ENCODE measurements at regions not wholly inside any gene's neighbourhood (a gene's known extent, or its start where the extent isn't known, plus 50 kb on each side); places are given as distances from the start of the nearest gene placed in this dataset.
A peak's percentile ranks its signal among the peaks of the same experiment; 100 is the strongest.

DNA sequence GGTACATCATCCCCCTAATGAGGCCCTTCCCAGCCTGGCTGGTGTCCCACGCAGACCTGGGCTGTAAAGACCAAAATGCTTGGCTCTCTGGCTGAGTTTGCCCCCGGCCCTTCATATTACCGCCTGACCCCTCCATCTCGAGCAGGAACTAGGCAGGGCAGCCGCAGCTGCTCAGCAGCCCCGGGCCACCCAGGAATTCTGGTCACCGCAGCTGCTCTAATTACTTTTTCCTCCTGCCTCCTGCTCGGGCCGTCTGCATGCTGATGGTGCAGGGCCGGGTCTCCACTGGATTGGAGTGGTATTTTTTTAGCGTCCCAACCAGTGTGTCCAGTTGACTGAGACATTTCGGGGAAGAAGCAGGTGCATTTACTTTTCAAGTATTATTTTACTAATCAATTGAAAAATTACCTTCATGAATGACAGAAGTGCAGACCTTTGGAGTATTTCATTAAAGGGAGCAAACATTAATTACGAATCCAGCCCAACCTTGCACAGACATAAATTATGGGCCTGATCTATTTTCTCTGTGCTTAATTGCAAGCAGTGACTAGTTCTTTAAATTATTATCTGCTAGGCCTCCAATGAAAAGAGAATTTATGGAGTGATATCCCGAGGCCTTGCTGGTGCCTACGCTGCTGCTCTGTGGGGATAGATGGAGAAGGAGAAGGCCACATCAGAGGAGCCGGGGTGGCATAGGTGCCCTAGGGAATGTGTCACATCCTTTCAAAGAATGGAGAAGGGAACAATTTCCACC is 176.2 kb downstream of the CYLD start:
- TF ChIP-seq POLR2AphosphoS5 (IDR thresholded peaks at IDR 0.05) (no peak), POLR2A (IDR thresholded peaks at IDR 0.05) (no peak), EP300 (IDR thresholded peaks at IDR 0.05) (no peak)
- TF ChIP-seq, protein P1, sequence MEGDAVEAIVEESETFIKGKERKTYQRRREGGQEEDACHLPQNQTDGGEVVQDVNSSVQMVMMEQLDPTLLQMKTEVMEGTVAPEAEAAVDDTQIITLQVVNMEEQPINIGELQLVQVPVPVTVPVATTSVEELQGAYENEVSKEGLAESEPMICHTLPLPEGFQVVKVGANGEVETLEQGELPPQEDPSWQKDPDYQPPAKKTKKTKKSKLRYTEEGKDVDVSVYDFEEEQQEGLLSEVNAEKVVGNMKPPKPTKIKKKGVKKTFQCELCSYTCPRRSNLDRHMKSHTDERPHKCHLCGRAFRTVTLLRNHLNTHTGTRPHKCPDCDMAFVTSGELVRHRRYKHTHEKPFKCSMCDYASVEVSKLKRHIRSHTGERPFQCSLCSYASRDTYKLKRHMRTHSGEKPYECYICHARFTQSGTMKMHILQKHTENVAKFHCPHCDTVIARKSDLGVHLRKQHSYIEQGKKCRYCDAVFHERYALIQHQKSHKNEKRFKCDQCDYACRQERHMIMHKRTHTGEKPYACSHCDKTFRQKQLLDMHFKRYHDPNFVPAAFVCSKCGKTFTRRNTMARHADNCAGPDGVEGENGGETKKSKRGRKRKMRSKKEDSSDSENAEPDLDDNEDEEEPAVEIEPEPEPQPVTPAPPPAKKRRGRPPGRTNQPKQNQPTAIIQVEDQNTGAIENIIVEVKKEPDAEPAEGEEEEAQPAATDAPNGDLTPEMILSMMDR (IDR thresholded peaks at IDR 0.05) = no peak

DNA sequence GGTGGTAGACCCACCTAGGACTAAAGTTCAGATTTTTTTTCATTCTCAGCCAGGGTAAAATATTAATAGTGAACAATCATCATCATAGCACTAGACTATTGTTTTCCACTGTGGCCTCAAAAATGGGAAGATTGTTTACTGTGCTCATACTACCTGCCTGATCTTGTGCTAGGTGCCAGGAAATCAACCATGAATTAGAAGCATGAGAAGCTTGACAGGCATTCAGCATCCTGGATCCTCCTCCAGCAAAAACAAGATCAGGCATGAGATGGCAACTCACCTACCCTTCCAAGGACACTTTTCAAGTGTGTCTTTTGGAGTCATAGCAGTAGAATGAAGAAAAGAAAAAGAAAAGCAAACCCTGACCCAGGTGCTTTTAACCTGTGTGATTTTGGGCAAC is 174.2 kb downstream of the CYLD start:
- DNase-seq = no peak
- H3K27me3 ChIP-seq = no peaks in the 10 kb centered on the region
- H3K9me3 ChIP-seq = no peaks in the 10 kb centered on the region
- TF ChIP-seq POLR2A (IDR thresholded peaks at IDR 0.05) (no peak), POLR2AphosphoS5 (IDR thresholded peaks at IDR 0.05) (no peak), EP300 (IDR thresholded peaks at IDR 0.05) (no peak)
- TF ChIP-seq, protein P1 (IDR thresholded peaks at IDR 0.05) = no peak
- H3K4me1 ChIP-seq = no peaks in the 10 kb centered on the region
- no peak for ATAC-seq (ENCODE audit: low FRiP score in 2 of 2)
- H3K4me3 ChIP-seq = no peak overlapping the region
- H3K27ac ChIP-seq = no peak overlapping the region
- no peaks in the 10 kb centered on the region for H3K36me3 ChIP-seq

More for the DNA sequence above, 176.2 kb downstream of the CYLD start:
- peak in 1 of 2 donors; percentile 33 for DNase-seq
- H3K9me3 ChIP-seq = no peaks in the 10 kb centered on the region
- no peak overlapping the region for H3K4me3 ChIP-seq
- no peak overlapping the region for H3K27ac ChIP-seq
- 76 to 87% methylated on average over 13 to 16 of the region's 16 CpGs for WGBS, 2 donors
- no peaks in the 10 kb centered on the region for H3K4me1 ChIP-seq
- no peaks in the 10 kb centered on the region for H3K36me3 ChIP-seq
- ATAC-seq (ENCODE audit: low FRiP score in 2 of 2) = no peak
- no peaks in the 10 kb centered on the region for H3K27me3 ChIP-seq

DNA sequence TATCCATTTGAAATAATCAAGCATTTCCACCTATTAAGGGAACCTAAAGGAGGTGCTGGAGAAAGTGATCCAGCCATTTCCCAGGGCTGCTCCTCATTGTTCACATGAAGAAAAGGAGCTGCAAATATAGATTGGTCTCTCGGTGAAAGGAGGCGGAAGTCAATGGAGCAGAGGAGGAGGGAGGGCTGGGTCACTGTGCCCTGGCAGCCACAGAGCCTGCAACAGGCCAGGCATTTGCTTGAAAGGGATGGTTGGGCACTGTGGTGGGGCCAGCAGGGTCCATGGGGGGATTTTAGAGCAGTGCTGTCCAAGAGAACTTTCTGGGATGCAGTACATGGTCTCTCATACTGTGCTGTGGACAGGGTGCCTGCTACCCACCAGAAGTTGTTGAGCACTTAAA is 173.2 kb downstream of the CYLD start:
- H3K36me3 ChIP-seq = no peaks in the 10 kb centered on the region
- H3K4me3 ChIP-seq = no peak overlapping the region
- H3K27me3 ChIP-seq = no peaks in the 10 kb centered on the region
- H3K9me3 ChIP-seq = no peaks in the 10 kb centered on the region
- DNase-seq (peak in 1 of 2 donors; percentile 6), ATAC-seq (ENCODE audit: low FRiP score in 2 of 2) (no peak)
- H3K27ac ChIP-seq = no peak overlapping the region
- no peaks in the 10 kb centered on the region for H3K4me1 ChIP-seq
- 82 to 88% methylated on average over 2 of the region's 2 CpGs for WGBS, 2 donors
- no peak for TF ChIP-seq POLR2AphosphoS5 (IDR thresholded peaks at IDR 0.05)
- no peak for TF ChIP-seq POLR2A (IDR thresholded peaks at IDR 0.05)
- TF ChIP-seq, protein P1 (IDR thresholded peaks at IDR 0.05) = no peak
- no peak for TF ChIP-seq EP300 (IDR thresholded peaks at IDR 0.05)

DNA sequence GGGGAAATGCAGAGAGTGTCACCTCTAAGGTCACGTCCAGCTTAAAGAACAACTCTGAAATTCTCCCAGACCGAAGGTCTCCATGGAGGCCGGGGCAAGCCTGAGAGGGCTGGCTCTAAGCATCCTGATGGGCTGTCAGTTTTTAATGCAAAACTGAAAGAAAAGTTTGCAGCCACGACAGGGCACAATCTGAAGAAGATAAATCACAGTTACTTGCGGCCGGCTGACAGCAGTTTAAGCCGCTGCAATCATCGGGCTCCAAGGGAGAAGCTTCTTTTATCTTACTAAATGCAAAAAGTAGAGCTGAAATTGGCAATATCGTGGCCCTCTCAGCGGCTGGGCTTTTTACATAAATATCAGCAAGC is 168.8 kb downstream of the CYLD start:
- ATAC-seq (ENCODE audit: low FRiP score in 2 of 2) (no peak), DNase-seq (no peak)
- TF ChIP-seq POLR2A (IDR thresholded peaks at IDR 0.05) (no peak), EP300 (IDR thresholded peaks at IDR 0.05) (no peak)
- Histone ChIP-seq H3K27me3 (no peaks in the 10 kb centered on the region), H3K27ac (no peak overlapping the region), H3K4me3 (no peak overlapping the region), H3K36me3 (no peaks in the 10 kb centered on the region), H3K4me1 (no peaks in the 10 kb centered on the region), H3K9me3 (no peaks in the 10 kb centered on the region)
- WGBS, 2 donors = 46 to 54% methylated on average over 10 of the region's 10 CpGs

DNA sequence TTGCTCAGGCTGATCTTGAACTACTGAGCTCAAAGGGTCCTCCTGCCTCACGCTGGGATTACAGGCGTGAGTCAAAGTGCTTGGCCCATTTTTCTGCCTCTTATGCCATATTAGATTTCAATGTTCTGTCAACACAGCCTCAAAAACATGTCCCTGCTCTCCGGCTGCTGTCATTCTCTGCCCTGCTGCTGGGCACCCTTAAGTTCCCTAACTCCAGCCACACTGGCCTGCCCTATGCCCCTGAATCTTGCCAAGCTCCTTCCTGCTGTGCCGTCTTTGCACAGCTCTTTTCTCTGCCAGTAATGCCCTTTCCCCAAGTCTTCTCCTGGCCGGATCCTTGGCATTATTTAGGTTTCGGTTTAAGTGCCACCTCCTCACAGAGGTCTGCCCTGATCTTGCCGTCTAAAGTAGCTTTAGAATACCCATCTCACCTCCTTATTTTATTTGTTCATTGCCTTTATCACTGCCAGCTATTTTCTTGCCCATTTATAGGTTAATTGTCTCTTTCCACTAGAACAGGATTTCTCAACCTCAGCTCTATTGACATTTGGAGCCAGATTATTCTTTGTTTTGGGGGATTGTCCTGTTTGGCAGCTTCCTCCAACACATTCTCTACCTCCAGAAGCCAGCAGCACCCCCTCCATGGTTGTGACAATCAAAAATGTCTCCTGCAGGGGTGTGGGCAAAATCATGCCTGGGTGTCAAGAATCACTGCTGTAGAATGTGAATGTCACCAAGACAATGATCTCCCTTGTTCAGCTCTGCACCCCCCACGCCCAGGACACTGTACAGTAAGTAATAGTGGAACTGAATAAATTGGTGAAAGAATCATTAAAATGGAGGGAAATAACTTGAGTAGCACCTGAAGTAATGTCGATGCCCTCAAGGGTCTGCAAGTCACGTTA is 168.2 kb downstream of the CYLD start:
- no peak overlapping the region for H3K4me3 ChIP-seq
- ATAC-seq (ENCODE audit: low FRiP score in 2 of 2) (no peak), DNase-seq (no peak)
- no peak for TF ChIP-seq POLR2A (IDR thresholded peaks at IDR 0.05)
- TF ChIP-seq, protein P1 (IDR thresholded peaks at IDR 0.05) = no peak
- no peak for TF ChIP-seq EP300 (IDR thresholded peaks at IDR 0.05)
- TF ChIP-seq POLR2AphosphoS5 (IDR thresholded peaks at IDR 0.05) = no peak
- no peak overlapping the region for H3K27ac ChIP-seq
- no peaks in the 10 kb centered on the region for H3K9me3 ChIP-seq
- no peaks in the 10 kb centered on the region for H3K27me3 ChIP-seq
- 51% methylated on average over 10 of the region's 10 CpGs for WGBS, 2 donors
- no peaks in the 10 kb centered on the region for H3K4me1 ChIP-seq
- no peaks in the 10 kb centered on the region for H3K36me3 ChIP-seq
